ENCODE measurements at regions not wholly inside any gene's neighbourhood (a gene's known extent, or its start where the extent isn't known, plus 50 kb on each side); places are given as distances from the start of the nearest gene placed in this dataset.
A peak's percentile ranks its signal among the peaks of the same experiment; 100 is the strongest.

DNA sequence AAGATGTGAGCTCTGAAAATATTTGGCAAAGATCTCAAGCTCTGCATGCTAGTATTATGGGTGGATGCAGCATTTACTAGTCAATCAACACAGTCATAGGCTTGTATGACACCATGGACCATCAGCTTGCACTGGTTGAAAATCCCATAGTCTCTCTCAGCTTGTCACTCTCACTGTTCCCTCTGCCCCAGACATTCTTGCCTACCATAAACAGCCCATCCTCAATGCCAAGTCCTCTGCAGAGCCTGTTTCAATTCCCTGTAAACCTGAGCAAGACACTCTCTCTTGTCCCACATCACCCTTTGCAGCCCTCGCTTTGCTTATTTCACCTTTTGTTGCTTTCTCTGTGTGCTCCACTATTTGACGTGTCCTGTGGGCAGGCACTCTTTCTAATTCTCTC, 264.6 kb downstream of the ICE1 start:
- 94 to 96% methylated on average over 2 of the region's 2 CpGs for WGBS, 2 donors
- no peaks in the 10 kb centered on the region for H3K36me3 ChIP-seq
- H3K4me3 ChIP-seq = no peak overlapping the region

DNA sequence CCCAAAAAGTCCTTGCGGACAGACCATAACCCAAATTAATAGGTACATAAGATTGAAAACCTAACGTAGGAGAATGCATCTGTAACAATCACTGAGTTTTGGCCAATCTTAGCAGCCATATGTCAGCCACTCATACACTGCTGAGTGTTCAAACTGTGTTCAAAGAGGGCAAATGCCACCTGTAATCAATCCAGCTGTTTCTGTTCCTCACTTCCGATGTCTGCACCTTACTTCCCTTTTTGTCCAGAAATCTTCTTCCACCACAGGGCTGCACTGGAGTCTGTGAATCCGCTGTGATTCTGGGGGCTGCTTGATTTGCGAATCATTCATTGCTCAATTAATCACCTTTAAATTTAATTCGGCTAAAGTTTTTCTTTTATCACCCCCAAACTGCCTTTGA, 263.9 kb downstream of the ICE1 start:
- no peak for DNase-seq (ENCODE audit: low spot score in 2 of 2)
- H3K4me1 ChIP-seq = no peaks in the 10 kb centered on the region
- 90 to 93% methylated on average over 6 of the region's 6 CpGs for WGBS, 2 donors

More for the DNA sequence above, 264.6 kb downstream of the ICE1 start:
- no peak overlapping the region for H3K27ac ChIP-seq
- no peak for DNase-seq (ENCODE audit: low spot score in 2 of 2)
- peaks cover 0 to 2% (median 0%) of the 10 kb centered on the region in 4 donors for H3K9me3 ChIP-seq
- no peaks in the 10 kb centered on the region for H3K4me1 ChIP-seq
- H3K27me3 ChIP-seq = no peaks in the 10 kb centered on the region
- TF ChIP-seq EP300 (IDR thresholded peaks at IDR 0.05) (no peak), POLR2A (IDR thresholded peaks at IDR 0.05) (no peak)
- TF ChIP-seq, protein P1, sequence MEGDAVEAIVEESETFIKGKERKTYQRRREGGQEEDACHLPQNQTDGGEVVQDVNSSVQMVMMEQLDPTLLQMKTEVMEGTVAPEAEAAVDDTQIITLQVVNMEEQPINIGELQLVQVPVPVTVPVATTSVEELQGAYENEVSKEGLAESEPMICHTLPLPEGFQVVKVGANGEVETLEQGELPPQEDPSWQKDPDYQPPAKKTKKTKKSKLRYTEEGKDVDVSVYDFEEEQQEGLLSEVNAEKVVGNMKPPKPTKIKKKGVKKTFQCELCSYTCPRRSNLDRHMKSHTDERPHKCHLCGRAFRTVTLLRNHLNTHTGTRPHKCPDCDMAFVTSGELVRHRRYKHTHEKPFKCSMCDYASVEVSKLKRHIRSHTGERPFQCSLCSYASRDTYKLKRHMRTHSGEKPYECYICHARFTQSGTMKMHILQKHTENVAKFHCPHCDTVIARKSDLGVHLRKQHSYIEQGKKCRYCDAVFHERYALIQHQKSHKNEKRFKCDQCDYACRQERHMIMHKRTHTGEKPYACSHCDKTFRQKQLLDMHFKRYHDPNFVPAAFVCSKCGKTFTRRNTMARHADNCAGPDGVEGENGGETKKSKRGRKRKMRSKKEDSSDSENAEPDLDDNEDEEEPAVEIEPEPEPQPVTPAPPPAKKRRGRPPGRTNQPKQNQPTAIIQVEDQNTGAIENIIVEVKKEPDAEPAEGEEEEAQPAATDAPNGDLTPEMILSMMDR (IDR thresholded peaks at IDR 0.05) = no peak

GRCh38 chr5:5685737-5686136, 263.3 kb downstream of the ICE1 start:
- H3K27me3 ChIP-seq = no peaks in the 10 kb centered on the region
- H3K9me3 ChIP-seq = peaks cover 0 to 2% (median 0%) of the 10 kb centered on the region in 4 donors
- TF ChIP-seq, protein P1 (IDR thresholded peaks at IDR 0.05) = no peak
- TF ChIP-seq POLR2A (IDR thresholded peaks at IDR 0.05) = no peak
- TF ChIP-seq EP300 (IDR thresholded peaks at IDR 0.05) = no peak
- WGBS, 2 donors = 80 to 81% methylated on average over 3 of the region's 3 CpGs
- no peak overlapping the region for H3K27ac ChIP-seq
- no peak for DNase-seq (ENCODE audit: low spot score in 2 of 2)
- no peak overlapping the region for H3K4me3 ChIP-seq
- H3K4me1 ChIP-seq = no peaks in the 10 kb centered on the region
- H3K36me3 ChIP-seq = no peaks in the 10 kb centered on the region

More for the DNA sequence above, 263.9 kb downstream of the ICE1 start:
- no peak overlapping the region for H3K27ac ChIP-seq
- H3K36me3 ChIP-seq = no peaks in the 10 kb centered on the region
- no peak overlapping the region for H3K4me3 ChIP-seq
- H3K27me3 ChIP-seq = no peaks in the 10 kb centered on the region
- no peak for TF ChIP-seq EP300 (IDR thresholded peaks at IDR 0.05)
- H3K9me3 ChIP-seq = peaks cover 0 to 2% (median 0%) of the 10 kb centered on the region in 4 donors

- TF ChIP-seq, protein P1 (IDR thresholded peaks at IDR 0.05) = no peak
- no peak for TF ChIP-seq POLR2A (IDR thresholded peaks at IDR 0.05)
- H3K4me3 ChIP-seq = no peak overlapping the region
- H3K27ac ChIP-seq = no peak overlapping the region
- DNase-seq (ENCODE audit: low spot score in 2 of 2) = no peak
- H3K36me3 ChIP-seq = no peaks in the 10 kb centered on the region
- H3K27me3 ChIP-seq = no peaks in the 10 kb centered on the region
- no peaks in the 10 kb centered on the region for H3K4me1 ChIP-seq
- H3K9me3 ChIP-seq = peaks cover 0 to 2% (median 0%) of the 10 kb centered on the region in 4 donors
- WGBS, 2 donors = 63 to 100% methylated on average over 2 of the region's 2 CpGs
These were observed 260.7 kb downstream of the ICE1 start for GRCh38 chr5:5683174-5683573.

DNA sequence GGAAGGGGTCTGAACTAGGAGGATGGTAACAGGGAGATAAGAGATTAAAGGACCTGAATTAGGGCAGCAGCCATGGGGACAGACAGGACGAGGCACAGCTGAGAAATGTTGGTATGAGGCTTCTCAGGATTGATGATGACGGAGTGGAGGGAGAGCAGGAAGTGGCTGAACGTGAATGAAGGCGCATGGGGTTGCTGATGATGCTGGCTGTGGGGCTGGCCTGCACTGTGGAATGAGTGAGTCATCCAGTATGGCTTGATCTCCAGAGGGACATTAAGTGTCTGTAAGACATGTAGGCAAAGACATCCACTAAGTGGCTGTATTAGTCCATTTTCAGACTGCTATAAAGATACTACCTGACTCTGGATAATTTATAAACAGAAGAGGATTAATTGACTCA, 256.4 kb downstream of the ICE1 start:
- TF ChIP-seq EP300 (IDR thresholded peaks at IDR 0.05) = peak in 1 of 2 donors; percentile 36
- TF ChIP-seq, protein P1 (IDR thresholded peaks at IDR 0.05) = no peak
- Histone ChIP-seq H3K9me3 (peaks cover 0 to 2% (median 0%) of the 10 kb centered on the region in 4 donors), H3K27me3 (no peaks in the 10 kb centered on the region), H3K36me3 (no peaks in the 10 kb centered on the region), H3K4me1 (peaks cover 0 to 11% (median 0%) of the 10 kb centered on the region in 4 donors), H3K27ac (no peak overlapping the region), H3K4me3 (no peak overlapping the region)
- no peak for DNase-seq (ENCODE audit: low spot score in 2 of 2)
- 51 to 61% methylated on average over 4 of the region's 4 CpGs for WGBS, 2 donors

- no peak for DNase-seq (ENCODE audit: low spot score in 2 of 2)
- Histone ChIP-seq H3K27ac (no peak overlapping the region), H3K27me3 (no peaks in the 10 kb centered on the region), H3K9me3 (no peaks in the 10 kb centered on the region), H3K4me3 (no peak overlapping the region), H3K4me1 (peaks cover 0 to 11% (median 0%) of the 10 kb centered on the region in 4 donors), H3K36me3 (no peaks in the 10 kb centered on the region)
- no peak for TF ChIP-seq POLR2A (IDR thresholded peaks at IDR 0.05)
- TF ChIP-seq, protein P1 (IDR thresholded peaks at IDR 0.05) = no peak
- TF ChIP-seq EP300 (IDR thresholded peaks at IDR 0.05) = no peak
- WGBS, 2 donors = 94 to 98% methylated on average over 2 of the region's 2 CpGs
These were observed 255.3 kb downstream of the ICE1 start for GRCh38 chr5:5677738-5678137.
